ENCODE measurements at regions not wholly inside any gene's neighbourhood (a gene's known extent, or its start where the extent isn't known, plus 50 kb on each side); places are given as distances from the start of the nearest gene placed in this dataset.

DNA sequence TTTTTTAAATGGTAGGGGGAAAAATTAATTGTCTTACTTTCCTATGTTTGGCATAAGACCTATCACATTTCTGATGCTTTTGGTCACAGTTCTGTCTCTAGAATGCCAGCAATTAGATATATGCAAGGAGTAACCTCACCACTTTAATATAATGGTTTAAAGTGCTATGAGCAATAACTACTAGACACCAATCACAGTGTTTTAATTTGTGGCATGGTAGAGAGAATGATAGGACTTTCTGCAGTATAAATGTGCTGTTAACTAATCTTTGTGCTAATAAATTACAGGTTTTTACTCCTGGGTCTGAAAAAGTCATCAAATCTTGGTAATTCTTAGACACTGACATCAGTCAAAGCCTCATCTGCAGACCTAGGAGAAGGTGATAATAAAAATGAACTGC lies 2110.3 kb downstream of the NCAM2 start:
- no peaks in the 10 kb centered on the region for H3K36me3 ChIP-seq (ENCODE audit: control insufficient read depth in 2 of 2, extremely low read depth in 1 of 2, insufficient read depth in 1 of 2, low read length in 1 of 2)
- POLR2A ChIA-PET = no interaction called here
- no peaks in the 10 kb centered on the region for H3K4me1 ChIP-seq (ENCODE audit: control insufficient read depth in 1 of 2, extremely low read depth in 1 of 2, insufficient read depth in 2 of 2, low read length in 2 of 2)
- no peaks in the 10 kb centered on the region for H3K36me3 Mint-ChIP-seq
- no peak overlapping the region for H3K4me3 ChIP-seq (ENCODE audit: control insufficient read depth in 1 of 2, extremely low read depth in 1 of 2, low read length in 1 of 2)
- peaks cover 0 to 6% (median 0%) of the 10 kb centered on the region in 3 donors for H3K9me3 Mint-ChIP-seq
- no peaks in the 10 kb centered on the region for H3K4me1 Mint-ChIP-seq
- CTCF ChIA-PET = no interaction called here
- H3K27me3 ChIP-seq (replicated peaks in 1 of 2; ENCODE audit: control insufficient read depth in 2 of 2, extremely low read depth in 1 of 2, insufficient read depth in 2 of 2, low read length in 1 of 2) = no peaks in the 10 kb centered on the region
- H3K9me3 ChIP-seq = no peaks in the 10 kb centered on the region
- no peak overlapping the region for H3K4me3 Mint-ChIP-seq
- ATAC-seq (replicated peaks in 1 of 4) (no peak), DNase-seq (no peak)
- no peak overlapping the region for H3K27ac ChIP-seq (ENCODE audit: low read length)
- no peak overlapping the region for H3K27ac Mint-ChIP-seq
- H3K27me3 Mint-ChIP-seq = no peaks in the 10 kb centered on the region

DNA sequence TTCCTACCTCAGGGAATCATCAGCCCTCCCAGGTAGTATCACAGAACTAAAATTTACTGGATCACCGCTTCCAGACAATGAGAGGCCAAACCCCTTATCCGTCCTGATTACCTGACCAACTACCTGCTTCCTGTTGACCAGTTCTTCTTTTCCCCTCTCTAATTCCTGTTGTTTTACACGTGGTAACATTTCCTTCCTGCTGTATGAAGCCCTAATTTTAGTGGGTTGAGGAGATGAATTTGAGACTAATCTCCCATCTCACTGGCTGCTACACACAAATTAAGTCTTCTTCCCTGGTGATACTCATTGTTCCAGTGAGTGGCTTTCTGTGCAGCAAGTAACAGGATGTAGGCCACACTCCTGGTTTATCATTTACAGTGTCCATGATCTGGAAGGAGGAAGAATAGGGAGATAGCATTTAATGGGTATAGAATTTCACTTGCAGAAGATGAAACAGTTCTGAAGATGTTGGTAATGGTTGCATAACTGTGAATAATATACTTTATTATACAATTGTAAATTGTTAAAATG lies 2112.9 kb downstream of the NCAM2 start:
- Mint-ChIP-seq H3K36me3 (no peaks in the 10 kb centered on the region), H3K27me3 (no peaks in the 10 kb centered on the region), H3K4me1 (no peaks in the 10 kb centered on the region), H3K9me3 (peaks cover 0 to 4% (median 0%) of the 10 kb centered on the region in 3 donors), H3K4me3 (no peak overlapping the region), H3K27ac (no peak overlapping the region)
- no peaks in the 10 kb centered on the region for H3K36me3 ChIP-seq (ENCODE audit: control insufficient read depth in 2 of 2, extremely low read depth in 1 of 2, insufficient read depth in 1 of 2, low read length in 1 of 2)
- H3K9me3 ChIP-seq = no peaks in the 10 kb centered on the region
- H3K4me1 ChIP-seq (ENCODE audit: control insufficient read depth in 1 of 2, extremely low read depth in 1 of 2, insufficient read depth in 2 of 2, low read length in 2 of 2) = no peaks in the 10 kb centered on the region
- CTCF ChIA-PET = no interaction called here
- DNase-seq (no peak), ATAC-seq (replicated peaks in 1 of 4) (no peak)
- H3K27ac ChIP-seq (ENCODE audit: low read length) = no peak overlapping the region
- H3K27me3 ChIP-seq (replicated peaks in 1 of 2; ENCODE audit: control insufficient read depth in 2 of 2, extremely low read depth in 1 of 2, insufficient read depth in 2 of 2, low read length in 1 of 2) = no peaks in the 10 kb centered on the region
- no peak overlapping the region for H3K4me3 ChIP-seq (ENCODE audit: control insufficient read depth in 1 of 2, extremely low read depth in 1 of 2, low read length in 1 of 2)
- WGBS (ENCODE audit: insufficient coverage) = 100% methylated on average over 1 of the region's 3 CpGs
- POLR2A ChIA-PET = no interaction called here

DNA sequence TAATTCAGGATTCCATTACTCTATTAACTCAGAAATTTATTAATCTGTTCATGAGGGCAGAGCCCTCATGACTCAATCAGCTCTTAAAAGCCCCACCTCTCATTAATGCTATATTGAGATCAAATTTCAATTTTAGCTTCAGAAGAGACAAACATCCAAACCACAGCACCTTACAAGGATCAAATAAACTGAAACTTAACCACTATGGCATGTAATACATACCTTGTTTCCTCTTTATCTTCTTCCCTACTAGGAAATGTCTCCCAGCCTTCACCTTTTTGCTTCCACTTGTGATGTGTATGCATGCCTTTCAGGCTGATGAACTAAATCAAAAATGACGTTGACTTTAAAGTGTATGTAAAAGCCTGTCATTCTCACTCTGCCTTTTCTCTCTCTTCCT lies 2121.3 kb downstream of the NCAM2 start:
- Mint-ChIP-seq H3K27ac (no peak overlapping the region), H3K4me1 (no peaks in the 10 kb centered on the region), H3K27me3 (no peaks in the 10 kb centered on the region), H3K36me3 (no peaks in the 10 kb centered on the region), H3K4me3 (no peak overlapping the region), H3K9me3 (peaks cover 0 to 4% (median 2%) of the 10 kb centered on the region in 3 donors)
- ChIA-PET CTCF (no interaction called here), POLR2A (no interaction called here)
- Histone ChIP-seq H3K27me3 (replicated peaks in 1 of 2; ENCODE audit: control insufficient read depth in 2 of 2, extremely low read depth in 1 of 2, insufficient read depth in 2 of 2, low read length in 1 of 2) (no peaks in the 10 kb centered on the region), H3K27ac (ENCODE audit: low read length) (no peak overlapping the region), H3K4me1 (ENCODE audit: control insufficient read depth in 1 of 2, extremely low read depth in 1 of 2, insufficient read depth in 2 of 2, low read length in 2 of 2) (no peaks in the 10 kb centered on the region), H3K4me3 (ENCODE audit: control insufficient read depth in 1 of 2, extremely low read depth in 1 of 2, low read length in 1 of 2) (no peak overlapping the region), H3K9me3 (no peaks in the 10 kb centered on the region), H3K36me3 (ENCODE audit: control insufficient read depth in 2 of 2, extremely low read depth in 1 of 2, insufficient read depth in 1 of 2, low read length in 1 of 2) (no peaks in the 10 kb centered on the region)
- no peak for ATAC-seq (replicated peaks in 1 of 4)
- no CpG with 5 or more reads among the region's 1 CpG for WGBS (ENCODE audit: insufficient coverage)
- no peak for DNase-seq

DNA sequence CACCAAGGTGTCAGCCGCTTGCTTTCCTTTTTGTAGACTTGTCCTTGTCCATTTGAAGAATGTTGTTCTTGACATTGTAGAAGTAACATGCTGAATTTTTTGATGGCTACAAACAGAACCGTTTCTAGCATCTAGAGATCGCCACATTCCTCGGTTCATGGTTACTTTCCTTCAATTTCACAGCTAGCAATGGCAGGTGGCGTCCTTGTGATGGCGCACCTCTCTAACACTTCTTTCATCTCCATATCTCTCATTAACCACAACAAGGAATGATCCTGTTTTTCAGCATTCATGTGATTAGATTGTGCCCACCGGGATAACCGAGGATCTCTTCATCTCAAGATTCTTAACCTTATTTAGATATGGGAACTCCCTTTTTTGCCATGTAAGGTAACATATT lies 2129.8 kb downstream of the NCAM2 start:
- H3K4me1 ChIP-seq (ENCODE audit: control insufficient read depth in 1 of 2, extremely low read depth in 1 of 2, insufficient read depth in 2 of 2, low read length in 2 of 2) = no peaks in the 10 kb centered on the region
- ChIA-PET CTCF (no interaction called here), POLR2A (no interaction called here)
- H3K9me3 ChIP-seq = no peaks in the 10 kb centered on the region
- WGBS (ENCODE audit: insufficient coverage) = 90% methylated on average over 2 of the region's 8 CpGs
- no peak overlapping the region for H3K4me3 ChIP-seq (ENCODE audit: control insufficient read depth in 1 of 2, extremely low read depth in 1 of 2, low read length in 1 of 2)
- H3K27me3 Mint-ChIP-seq = no peaks in the 10 kb centered on the region
- peaks cover 0 to 2% (median 0%) of the 10 kb centered on the region in 3 donors for H3K9me3 Mint-ChIP-seq
- H3K4me1 Mint-ChIP-seq = no peaks in the 10 kb centered on the region
- no peak overlapping the region for H3K27ac Mint-ChIP-seq
- H3K27me3 ChIP-seq (replicated peaks in 1 of 2; ENCODE audit: control insufficient read depth in 2 of 2, extremely low read depth in 1 of 2, insufficient read depth in 2 of 2, low read length in 1 of 2) = no peaks in the 10 kb centered on the region
- ATAC-seq (replicated peaks in 1 of 4) (no peak), DNase-seq (no peak)
- no peak overlapping the region for H3K4me3 Mint-ChIP-seq
- H3K27ac ChIP-seq (ENCODE audit: low read length) = no peak overlapping the region
- H3K36me3 ChIP-seq (ENCODE audit: control insufficient read depth in 2 of 2, extremely low read depth in 1 of 2, insufficient read depth in 1 of 2, low read length in 1 of 2) = no peaks in the 10 kb centered on the region
- H3K36me3 Mint-ChIP-seq = no peaks in the 10 kb centered on the region

DNA sequence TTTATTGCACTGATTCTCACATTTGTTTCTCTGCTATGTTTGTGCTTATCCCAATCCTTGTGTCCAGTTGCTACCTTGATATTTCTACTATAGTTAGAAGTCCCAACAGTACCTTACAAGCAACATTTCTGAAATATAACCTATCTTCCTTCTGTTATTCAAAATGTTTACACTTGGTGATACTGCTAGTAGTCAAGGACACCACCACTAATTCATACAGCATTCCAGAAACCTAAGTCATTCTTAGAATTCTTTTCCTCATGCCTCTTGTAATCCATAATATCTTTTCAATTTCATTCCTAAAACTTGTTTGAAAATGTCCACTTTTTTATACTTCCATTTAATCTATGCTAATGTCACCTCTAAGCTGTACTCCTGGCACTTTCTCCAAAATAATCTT lies 2132.1 kb downstream of the NCAM2 start:
- Histone ChIP-seq H3K9me3 (no peaks in the 10 kb centered on the region), H3K36me3 (ENCODE audit: control insufficient read depth in 2 of 2, extremely low read depth in 1 of 2, insufficient read depth in 1 of 2, low read length in 1 of 2) (no peaks in the 10 kb centered on the region), H3K27me3 (replicated peaks in 1 of 2; ENCODE audit: control insufficient read depth in 2 of 2, extremely low read depth in 1 of 2, insufficient read depth in 2 of 2, low read length in 1 of 2) (no peaks in the 10 kb centered on the region), H3K4me3 (ENCODE audit: control insufficient read depth in 1 of 2, extremely low read depth in 1 of 2, low read length in 1 of 2) (no peak overlapping the region), H3K4me1 (ENCODE audit: control insufficient read depth in 1 of 2, extremely low read depth in 1 of 2, insufficient read depth in 2 of 2, low read length in 2 of 2) (no peaks in the 10 kb centered on the region), H3K27ac (ENCODE audit: low read length) (no peak overlapping the region)
- no peaks in the 10 kb centered on the region for H3K4me1 Mint-ChIP-seq
- H3K27ac Mint-ChIP-seq = no peak overlapping the region
- H3K36me3 Mint-ChIP-seq = no peaks in the 10 kb centered on the region
- DNase-seq (no peak), ATAC-seq (replicated peaks in 1 of 4) (no peak)
- CTCF ChIA-PET = no interaction called here
- H3K4me3 Mint-ChIP-seq = no peak overlapping the region
- POLR2A ChIA-PET = no interaction called here
- H3K27me3 Mint-ChIP-seq = no peaks in the 10 kb centered on the region
- H3K9me3 Mint-ChIP-seq = peaks cover 0 to 6% (median 5%) of the 10 kb centered on the region in 3 donors

DNA sequence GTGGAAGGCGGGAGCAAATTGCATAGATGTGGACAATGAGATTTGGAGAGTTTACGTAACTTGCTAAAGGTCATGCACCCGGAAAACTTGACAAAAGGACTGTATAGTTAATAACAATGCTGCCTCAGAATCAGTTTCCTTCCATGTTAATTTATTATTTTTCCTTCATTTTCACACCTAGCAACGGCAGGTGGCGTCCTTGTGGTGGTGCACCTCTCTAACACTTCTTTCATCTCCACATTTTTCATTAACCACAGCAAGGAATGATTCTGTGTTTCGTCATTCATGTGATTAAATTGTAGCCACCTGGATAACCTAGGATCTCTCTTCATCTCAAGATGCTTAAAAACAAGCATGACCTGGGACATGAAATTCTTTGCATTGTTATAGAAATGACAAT lies 2133.0 kb downstream of the NCAM2 start:
- ATAC-seq (replicated peaks in 1 of 4) (no peak), DNase-seq (no peak)
- Histone ChIP-seq H3K36me3 (ENCODE audit: control insufficient read depth in 2 of 2, extremely low read depth in 1 of 2, insufficient read depth in 1 of 2, low read length in 1 of 2) (no peaks in the 10 kb centered on the region), H3K4me1 (ENCODE audit: control insufficient read depth in 1 of 2, extremely low read depth in 1 of 2, insufficient read depth in 2 of 2, low read length in 2 of 2) (no peaks in the 10 kb centered on the region), H3K4me3 (ENCODE audit: control insufficient read depth in 1 of 2, extremely low read depth in 1 of 2, low read length in 1 of 2) (no peak overlapping the region), H3K9me3 (no peaks in the 10 kb centered on the region), H3K27me3 (replicated peaks in 1 of 2; ENCODE audit: control insufficient read depth in 2 of 2, extremely low read depth in 1 of 2, insufficient read depth in 2 of 2, low read length in 1 of 2) (no peaks in the 10 kb centered on the region), H3K27ac (ENCODE audit: low read length) (no peak overlapping the region)
- 100% methylated on average over 1 of the region's 6 CpGs for WGBS (ENCODE audit: insufficient coverage)
- no peak overlapping the region for H3K4me3 Mint-ChIP-seq
- no peak overlapping the region for H3K27ac Mint-ChIP-seq
- CTCF ChIA-PET = no interaction called here
- POLR2A ChIA-PET = no interaction called here
- no peaks in the 10 kb centered on the region for H3K36me3 Mint-ChIP-seq
- H3K27me3 Mint-ChIP-seq = no peaks in the 10 kb centered on the region
- no peaks in the 10 kb centered on the region for H3K4me1 Mint-ChIP-seq
- peaks cover 0 to 11% (median 8%) of the 10 kb centered on the region in 3 donors for H3K9me3 Mint-ChIP-seq

GRCh38 chr21:23138797-23139196 lies 2140.6 kb downstream of the NCAM2 start:
- CTCF ChIA-PET = no interaction called here

More at GRCh38 chr21:23138797-23139196, 2140.6 kb downstream of the NCAM2 start:
- no peaks in the 10 kb centered on the region for H3K4me1 ChIP-seq (ENCODE audit: control insufficient read depth in 1 of 2, extremely low read depth in 1 of 2, insufficient read depth in 2 of 2, low read length in 2 of 2)
- no peak overlapping the region for H3K4me3 ChIP-seq (ENCODE audit: control insufficient read depth in 1 of 2, extremely low read depth in 1 of 2, low read length in 1 of 2)
- no peak overlapping the region for H3K27ac ChIP-seq (ENCODE audit: low read length)
- H3K36me3 ChIP-seq (ENCODE audit: control insufficient read depth in 2 of 2, extremely low read depth in 1 of 2, insufficient read depth in 1 of 2, low read length in 1 of 2) = no peaks in the 10 kb centered on the region
- no peaks in the 10 kb centered on the region for H3K27me3 ChIP-seq (replicated peaks in 1 of 2; ENCODE audit: control insufficient read depth in 2 of 2, extremely low read depth in 1 of 2, insufficient read depth in 2 of 2, low read length in 1 of 2)
- Mint-ChIP-seq H3K4me3 (no peak overlapping the region), H3K36me3 (no peaks in the 10 kb centered on the region), H3K9me3 (peaks cover 0 to 19% (median 16%) of the 10 kb centered on the region in 3 donors), H3K27ac (no peak overlapping the region), H3K4me1 (no peaks in the 10 kb centered on the region), H3K27me3 (no peaks in the 10 kb centered on the region)
- POLR2A ChIA-PET = no interaction called here
- H3K9me3 ChIP-seq = peaks cover 4% of the 10 kb centered on the region
- ATAC-seq (replicated peaks in 1 of 4) = no peak
- DNase-seq = no peak
- WGBS (ENCODE audit: insufficient coverage) = 65% methylated on average over 2 of the region's 2 CpGs

Measured in T-cell (primary cell).